Activated T-helper 1 cell treated with Interleukin-2 at 50 U/mL for 16 hours (primary cell): ENCODE measurements at regions not wholly inside any gene's neighbourhood (a gene's known extent, or its start where the extent isn't known, plus 50 kb on each side); places are given as distances from the start of the nearest gene placed in this dataset.
"Not testable (repeated sequence)": the region's sequence is repeated elsewhere in the genome, so short reads cannot be mapped to it uniquely, and the experiment has no call there.

Experiments used
- DNase-seq: peaks from one replicate; pipeline ENCODE4 v3.0.0-alpha.2; 2020; ENCODE audit warnings: low read depth

DNA sequence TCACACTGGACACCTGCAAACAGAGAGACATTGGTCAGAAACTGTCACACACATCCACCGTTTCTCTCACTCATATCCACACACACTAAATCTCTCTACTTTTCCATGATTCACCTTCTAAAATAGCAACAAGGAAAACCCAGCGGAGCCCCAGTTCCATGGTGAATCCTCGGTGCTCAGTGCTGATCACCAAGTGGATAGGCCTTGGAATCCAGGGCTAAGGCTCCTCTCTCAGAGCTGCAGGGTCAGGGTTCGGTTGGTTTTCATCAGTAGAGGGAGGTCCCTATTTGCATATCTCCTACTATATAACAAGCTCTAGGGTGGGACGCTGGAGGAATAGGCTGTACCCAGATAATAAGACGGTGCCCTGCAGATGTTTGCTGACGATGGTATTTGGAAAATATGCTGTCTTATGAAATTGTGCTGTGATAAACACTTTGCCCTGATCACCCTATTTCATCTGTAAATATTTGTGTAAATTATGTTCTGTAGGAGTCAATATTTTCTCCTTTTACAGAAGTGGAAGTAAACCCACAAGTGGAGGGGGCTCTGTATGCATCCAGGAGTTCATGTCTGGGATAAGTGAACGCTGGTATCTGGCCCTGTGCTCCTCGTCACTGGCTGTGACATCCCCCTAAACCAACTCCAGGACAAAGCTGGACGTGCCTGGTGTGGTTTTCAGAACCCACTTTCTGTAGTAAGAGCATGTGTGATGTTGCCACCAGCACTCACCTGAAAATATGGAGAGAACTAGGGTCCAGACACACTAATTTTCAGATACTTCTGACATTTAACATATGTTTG lies 709.2 kb downstream of the TMEM121 start:
- no peak for DNase-seq

DNA sequence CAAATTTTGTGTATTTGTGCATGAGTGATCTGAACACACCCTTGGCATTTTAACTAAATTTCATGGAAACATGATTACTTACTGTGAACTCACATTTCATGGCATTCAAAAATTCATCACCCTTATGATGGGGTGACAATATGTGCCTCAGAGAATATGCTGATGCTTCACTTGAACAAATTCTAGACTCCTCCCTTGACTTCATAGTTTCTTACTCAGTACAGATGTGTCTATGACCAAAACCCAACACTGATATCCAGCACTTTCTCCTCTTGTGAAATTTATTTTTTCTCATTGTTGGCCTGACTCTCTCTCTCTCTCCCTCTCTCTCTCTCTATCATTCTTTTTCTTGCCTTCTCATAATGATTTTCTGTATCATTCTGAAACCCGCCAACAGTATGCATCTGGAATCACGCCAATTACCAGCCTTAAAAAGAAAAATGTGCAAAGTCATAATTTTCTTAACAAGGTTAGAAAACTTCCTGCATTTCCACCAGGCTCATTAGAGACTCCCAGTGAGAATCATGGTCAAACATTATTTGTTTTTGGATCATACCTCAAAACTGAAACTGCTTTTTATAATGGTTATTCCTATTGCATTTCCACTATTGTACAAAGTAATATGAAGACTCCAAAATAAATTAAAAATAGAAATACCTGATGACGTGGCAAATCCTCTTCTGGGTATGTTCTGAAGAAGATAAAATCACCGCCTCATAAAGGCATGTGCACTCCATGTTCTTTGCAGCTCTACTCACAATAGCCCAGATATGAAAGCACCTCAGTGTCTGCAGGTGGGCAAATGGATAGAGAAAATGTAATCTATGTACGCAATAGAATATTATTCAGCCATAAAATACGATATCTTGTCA lies 722.2 kb downstream of the TMEM121 start:
- DNase-seq, result no peak

DNA sequence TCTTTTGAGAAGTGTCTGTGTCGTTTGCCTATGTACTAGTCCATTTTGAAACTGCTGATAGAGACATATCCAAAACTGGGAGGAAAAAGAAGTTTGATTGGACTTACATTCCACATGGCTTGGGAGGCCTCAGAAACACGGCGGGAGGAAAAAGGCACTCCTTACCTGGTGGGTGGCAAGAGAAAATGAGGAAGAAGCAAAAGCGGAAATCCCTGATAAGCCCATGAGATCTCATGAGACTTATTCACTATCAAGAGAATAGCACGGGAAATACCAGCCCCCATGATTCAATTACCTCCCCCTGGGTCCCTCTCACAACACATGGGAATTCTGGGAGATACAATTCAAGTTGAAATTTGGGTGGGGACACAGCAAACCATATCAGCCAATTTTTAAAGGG lies 727.6 kb downstream of the TMEM121 start:
- not testable (repeated sequence) for DNase-seq

DNA sequence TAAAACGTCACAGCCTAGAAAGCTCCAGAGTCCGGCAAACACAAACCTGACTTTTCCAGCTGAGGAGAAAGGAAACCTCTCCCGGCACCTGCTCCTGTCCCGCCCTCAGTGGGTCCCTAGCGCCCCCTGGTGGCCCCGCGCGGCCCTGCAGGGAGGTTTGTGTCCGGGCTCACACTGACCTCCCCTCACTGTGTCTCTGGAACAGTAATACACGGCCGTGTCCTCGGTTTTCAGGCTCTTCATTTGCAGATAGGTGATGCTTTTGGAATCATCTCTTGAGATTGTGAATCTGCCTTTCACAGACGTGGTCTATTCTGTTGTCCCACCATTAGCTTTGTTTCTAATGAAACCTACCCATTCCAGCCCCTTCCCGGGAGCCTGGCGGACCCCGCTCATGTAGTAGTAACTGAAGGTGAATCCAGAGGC lies 731.2 kb downstream of the TMEM121 start:
- peak; percentile 65 for DNase-seq

DNA sequence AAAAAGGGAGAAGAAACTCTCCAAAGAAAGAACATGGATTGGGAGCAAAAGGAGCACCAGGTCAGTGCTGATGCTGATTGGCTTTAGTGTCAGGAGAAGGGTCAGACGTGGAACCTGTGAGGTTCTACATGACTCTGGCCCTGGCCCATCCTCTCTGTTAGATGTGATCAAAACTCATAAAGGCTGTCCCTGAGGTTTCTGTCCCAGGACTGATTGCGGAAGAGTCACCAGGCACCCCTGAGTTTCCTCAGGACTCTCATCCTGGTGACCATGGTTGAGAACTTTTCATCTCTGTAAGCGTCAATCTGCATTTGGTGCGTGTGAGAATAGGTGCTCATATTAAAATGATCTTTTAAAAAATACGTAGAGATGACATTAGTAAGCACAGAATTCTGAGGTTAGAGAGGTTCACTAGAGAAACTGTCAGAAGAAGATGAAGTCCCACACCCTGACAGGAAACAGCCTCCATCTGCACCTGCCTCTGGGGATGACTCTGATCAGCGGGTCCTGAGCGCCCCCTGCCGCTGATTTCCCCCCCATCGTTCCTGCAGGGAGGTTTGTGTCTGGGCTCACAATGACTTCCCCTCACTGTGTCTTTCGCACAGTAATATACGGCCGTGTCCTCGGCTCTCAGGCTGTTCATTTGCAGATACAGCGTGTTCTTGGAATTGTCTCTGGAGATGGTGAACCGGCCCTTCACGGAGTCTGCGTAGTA lies 741.8 kb downstream of the TMEM121 start:
- peak; percentile 62 for DNase-seq

DNA sequence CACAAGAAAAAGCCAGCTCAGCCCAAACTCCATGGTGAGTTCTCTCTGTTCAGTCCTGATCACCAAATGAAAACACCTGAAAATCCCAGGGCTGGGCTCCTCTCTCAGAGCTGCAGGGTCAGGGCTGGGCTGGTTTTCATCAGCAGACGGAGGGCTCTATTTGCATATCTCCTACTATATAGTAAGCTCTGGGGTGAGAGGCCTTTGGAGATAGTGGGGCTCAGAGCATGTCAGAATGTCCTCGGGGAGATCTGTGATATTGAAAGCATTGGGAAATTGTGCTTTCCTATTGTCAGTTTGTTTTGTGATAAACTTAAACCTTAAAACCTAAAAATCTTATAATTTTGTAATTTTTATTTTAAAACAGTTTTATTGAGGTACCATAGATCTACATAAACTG lies 742.6 kb downstream of the TMEM121 start:
- DNase-seq, result no peak

DNA sequence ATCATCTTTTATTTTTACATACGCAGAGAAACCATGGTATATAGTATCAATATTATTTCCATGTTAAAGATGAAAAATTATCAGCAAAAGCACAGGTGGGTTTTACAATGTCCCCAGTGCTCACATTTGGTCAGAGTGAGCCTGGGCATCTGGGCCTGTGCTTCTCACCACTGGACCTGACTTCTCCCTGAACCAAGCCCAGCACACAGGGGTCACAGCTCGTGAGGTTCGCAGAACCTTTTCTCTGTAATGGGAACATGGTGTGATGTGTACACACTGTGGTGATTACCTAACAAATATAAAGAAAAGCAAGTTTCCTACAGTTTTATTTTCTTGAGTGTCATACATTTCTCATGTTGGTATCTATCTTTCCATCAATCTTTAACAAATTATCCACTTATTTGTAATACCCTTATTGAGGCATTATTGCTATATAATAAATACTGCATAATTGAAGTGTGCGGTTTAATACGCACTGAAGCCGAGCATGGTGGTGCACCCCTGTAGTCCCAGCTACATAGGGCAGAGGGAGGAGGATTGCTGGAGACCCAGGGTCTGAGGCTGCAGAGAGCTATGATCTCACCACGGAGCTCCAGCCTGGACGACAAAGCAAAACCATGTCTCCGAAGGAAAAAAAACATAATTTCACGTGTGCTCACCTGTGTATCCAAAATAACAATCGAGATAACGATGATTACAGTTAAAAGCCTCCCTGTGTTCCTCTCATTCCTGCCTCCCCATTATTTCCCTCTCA lies 743.2 kb downstream of the TMEM121 start:
- DNase-seq, result no peak

DNA sequence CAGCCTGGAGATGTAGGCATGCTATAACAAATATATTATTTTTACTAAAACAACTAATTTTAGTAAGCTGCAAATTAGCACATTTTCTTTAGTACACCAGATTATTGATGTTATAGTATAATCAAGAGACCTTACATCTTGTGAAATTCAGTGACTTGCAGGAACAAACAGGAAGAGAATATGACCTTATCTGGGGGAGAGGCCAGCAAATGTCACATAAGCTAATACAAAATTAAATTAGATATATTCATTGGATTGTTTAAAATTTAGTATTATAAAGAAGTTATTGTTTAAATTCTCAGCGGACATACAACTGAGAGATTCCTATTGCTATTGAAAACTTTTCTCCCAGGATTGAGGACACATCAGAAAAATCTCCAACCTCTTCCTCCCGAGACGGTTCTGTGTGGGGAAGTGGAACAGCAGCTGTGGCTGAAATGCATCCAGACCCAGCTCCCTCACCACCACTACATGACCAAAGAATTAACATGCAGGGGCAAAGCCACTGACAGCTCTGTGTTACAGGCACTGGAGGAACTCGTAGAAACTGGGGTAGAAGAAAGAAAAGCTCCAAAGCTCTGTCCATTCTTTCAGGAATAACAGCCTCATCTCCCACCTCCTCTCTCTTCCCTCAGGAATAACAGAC lies 744.2 kb downstream of the TMEM121 start:
- DNase-seq, result not testable (repeated sequence)

DNA sequence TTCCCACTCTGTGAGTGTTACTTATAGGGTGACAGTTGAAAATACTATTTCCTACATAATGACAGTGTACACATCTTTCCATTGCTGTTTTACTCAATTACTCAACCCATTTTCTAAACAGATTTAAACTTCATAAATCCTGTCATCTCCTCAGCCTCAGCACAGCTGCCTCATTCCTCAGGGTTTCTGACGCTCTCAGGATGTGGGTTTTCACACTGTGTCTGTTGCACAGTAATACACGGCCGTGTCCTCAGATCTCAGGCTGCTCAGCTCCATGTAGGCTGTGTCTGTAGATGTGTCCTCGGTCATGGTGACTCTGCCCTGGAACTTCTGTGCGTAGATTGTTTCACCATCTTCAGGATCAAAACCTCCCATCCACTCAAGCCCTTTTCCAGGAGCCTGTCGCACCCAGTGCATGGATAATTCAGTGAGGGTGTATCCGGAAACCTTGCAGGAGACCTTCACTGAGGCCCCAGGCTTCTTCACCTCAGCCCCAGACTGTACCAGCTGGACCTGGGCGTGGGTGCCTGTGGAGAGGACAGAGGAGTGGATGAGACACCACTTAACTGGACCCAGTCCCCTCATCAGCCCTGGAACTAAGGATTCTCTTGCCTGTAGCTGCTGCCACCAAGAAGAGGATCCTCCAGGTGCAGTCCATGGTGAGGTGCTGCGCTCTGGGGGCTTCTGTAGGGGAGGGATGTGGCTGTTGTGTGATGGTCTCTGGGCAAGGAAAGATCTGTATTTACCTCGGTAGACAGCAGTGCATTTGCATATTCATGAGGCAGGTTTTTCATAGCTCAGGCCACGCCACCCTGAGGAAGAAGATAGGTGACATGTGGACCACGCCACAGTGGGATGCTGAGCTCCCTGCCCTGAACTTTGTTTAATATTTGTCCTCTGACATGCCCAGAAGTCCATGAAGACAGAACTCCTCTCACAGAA lies 750.2 kb downstream of the TMEM121 start:
- no peak for DNase-seq

DNA sequence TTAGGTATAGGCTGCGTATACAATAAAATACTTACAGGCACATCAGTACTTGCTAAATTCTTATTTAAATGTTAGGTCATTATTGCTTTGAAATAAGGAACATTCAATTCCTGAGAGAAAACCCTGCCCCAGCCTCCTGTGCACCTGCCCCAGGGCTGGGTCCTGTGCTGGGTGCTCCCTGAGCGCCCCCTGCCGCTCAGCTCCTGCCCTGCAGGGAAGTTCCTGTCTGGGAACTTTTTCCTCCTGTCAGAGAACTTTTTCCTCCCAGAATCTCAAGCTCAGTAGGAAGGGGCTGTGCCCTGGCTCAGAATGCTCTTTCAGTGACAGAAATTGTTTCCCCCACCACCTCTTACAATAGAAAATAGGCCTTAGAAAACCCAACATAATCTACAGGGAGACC lies 751.1 kb downstream of the TMEM121 start:
- no peak for DNase-seq

DNA sequence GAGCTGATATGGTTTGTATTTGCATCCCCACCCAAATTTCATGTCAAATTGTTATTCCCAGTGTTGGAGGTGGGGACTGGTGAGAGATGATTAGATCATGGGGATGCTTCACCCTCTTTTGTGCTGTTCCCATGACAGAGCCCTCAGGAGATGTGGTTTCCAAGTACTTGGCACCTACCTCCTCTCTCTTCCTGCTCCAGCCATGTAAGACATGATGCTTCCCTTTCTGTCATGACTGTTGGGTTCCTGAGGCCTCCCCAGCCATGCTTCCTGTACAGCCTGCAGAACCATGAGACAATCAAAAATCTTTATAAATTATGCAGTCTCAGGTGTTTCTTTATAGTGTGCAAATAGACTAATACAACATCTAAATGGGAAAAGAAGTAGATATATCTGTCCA lies 754.5 kb downstream of the TMEM121 start:
- DNase-seq, result no peak

DNA sequence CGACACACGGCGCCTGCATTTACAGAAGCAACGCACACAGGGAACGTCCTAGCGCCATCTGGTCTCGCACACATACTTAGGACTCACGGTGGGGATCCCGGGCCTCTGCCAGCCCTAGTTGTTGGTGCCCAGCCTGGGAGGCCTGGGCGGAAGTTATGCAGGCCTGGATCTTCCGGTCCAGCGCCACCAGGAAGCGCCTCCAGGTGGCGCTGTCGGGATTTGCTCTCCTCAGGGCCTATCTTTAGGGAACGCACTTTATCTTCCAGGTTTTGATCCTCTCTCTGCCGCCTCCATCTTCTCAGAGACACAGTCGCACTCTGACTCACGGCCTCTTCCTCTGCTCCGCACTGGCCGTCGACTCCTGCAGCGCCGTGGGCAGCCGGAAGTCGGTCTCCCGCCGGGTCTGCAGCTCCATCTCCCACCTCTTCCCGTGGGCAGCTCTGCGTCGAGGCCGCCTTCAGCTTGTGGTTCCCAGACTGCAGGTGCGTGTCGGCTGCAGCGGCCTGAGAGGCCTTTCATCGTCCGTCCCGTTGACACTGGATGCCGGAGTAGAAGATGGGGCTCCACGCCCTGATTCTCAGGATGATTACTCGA lies 760.4 kb downstream of the TMEM121 start:
- no peak for DNase-seq

DNA sequence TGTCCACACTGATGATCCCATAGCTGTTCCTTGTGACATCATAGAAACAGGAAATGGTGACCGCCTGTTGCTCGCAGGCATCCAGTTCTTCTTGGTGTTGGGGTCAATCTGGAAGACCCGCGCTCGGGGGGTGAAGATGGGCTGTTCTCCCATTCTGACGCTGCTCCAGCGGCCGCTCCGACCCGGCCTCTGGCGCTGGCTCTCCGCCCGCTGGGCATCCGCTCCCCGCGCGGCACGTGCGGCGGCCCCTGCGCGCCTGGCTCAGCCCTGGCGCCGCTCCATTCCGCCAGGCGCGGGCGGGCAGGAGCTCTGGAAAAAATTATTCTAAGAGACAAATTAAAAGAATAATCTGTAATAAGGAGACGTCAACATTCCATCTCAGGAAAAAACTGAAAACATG lies 761.1 kb downstream of the TMEM121 start:
- DNase-seq, result no peak

DNA sequence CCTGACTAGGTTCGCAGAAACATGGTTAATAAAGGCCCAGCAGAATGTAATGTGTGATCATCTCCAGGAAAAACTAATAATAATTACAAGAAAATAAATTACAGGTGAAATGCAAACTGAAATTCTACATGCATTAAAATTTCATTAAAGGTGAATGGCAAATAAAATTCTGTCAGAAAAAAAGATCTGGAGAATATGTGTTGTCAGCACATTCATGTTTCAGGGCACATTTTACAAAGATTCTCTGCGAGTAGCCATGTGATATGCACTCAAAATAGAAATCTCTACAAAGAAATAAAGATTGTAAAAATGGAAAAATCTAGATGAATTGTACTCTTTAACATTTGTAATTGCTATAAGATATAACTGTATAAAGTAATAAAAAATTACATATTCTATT lies 765.2 kb downstream of the TMEM121 start:
- no peak for DNase-seq

DNA sequence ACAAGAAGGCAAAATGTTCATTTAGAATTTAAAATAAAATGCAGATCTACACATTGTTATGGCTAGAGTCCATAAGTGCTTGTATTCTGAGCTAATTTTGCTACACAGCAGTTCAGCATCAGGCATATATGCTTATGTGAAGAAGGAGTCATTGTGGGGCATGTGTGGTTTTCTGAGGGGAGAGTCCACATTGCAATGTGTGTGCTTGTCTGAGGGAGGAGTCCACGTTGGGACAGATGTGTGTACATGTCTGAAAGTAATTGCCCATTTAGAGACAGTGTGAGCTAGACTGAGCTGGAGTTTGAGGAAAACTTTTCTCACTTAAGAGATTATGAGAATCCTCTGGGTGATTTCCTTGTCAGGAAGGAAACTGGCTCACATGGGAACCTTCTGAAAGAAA lies 767.9 kb downstream of the TMEM121 start:
- no peak for DNase-seq

DNA sequence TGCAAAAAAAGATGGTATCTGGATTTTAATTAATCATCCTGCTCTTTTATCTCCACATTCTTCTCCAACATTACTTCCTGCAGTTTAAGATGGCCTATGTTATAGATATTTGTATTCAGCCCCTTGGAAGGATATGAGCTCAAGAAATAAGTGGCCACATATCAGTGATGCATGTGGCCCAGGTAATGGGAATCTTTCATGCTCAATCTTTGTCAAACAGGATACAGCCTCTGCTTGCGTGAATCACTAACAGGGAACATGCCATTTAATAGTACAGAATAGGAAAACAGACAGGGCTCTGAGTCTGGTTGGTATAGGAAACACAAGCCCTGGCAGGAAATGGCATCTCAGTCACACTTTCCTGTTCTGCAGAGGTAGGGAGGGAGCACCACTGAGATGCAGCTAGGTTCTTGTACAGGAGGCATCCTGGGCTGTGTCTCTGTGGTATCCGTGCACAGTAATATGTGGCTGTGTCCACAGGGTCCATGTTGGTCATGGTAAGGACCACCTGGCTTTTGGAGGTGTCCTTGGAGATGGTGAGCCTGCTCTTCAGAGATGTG lies 774.6 kb downstream of the TMEM121 start:
- DNase-seq, result not testable (repeated sequence)

DNA sequence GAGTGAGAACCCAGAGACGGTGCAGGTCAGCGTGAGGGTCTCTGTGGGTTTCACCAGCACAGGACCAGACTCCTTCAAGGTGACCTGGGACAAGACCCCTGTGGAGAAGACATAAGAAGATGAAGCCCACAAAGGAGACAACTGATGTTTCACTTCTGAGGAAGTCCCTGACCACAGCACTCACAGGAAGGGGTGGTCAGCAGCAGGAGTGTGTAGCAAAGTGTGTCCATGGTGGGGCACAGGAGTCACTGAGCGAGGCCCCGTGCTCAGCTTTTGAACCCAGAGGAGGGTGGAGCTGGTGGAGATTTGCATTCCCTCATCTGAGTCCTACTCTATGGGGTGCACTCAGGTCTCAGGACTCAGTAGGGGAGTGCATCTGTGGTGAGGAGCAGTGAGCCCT lies 775.2 kb downstream of the TMEM121 start:
- not testable (repeated sequence) for DNase-seq

DNA sequence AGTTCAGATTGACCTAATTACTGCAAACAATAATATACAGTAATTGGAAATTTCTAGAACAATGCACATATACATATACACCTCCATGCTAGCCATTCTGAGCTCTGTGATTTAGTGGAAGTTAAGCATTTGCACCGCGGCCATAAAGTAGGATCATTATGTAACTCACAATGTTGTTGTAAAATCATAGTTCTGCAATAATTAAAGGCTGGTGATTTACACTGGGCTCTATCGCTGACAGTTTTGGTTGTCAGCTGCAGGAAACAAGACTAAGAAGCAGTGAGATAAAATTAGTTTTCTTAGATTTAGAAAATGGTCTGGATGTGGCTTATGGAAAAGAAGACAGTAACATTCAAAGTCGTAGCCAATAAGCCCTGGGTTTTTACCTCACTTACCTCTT lies 776.3 kb downstream of the TMEM121 start:
- DNase-seq, result no peak

DNA sequence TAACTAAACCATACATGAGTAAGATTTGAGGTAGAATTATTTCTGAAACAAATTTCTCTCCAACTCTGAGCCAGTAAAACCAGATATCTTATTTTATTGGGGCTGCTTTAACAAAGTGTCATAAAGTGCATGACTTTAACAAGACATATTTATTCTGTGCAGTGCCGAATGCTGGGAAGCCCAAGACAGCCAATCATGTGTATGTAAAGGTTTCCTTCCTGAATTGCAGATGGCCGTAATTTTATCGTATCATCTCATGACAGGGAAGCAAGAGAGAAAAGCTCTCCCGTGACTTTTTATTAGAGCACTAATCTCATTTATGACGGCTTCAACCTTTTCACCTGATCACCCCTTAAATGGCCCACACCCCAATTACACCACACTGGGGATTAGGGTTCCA lies 777.9 kb downstream of the TMEM121 start:
- DNase-seq, result no peak
